Left ventricle myocardium inferior (tissue), 1 donor: ENCODE measurements at regions not wholly inside any gene's neighbourhood (a gene's known extent, or its start where the extent isn't known, plus 50 kb on each side); places are given as distances from the start of the nearest gene placed in this dataset.

Source experiments
- DNase-seq: peaks from one replicate; pipeline ENCODE4 v3.0.0-alpha.2; 2020
- H3K27ac ChIP-seq: fragments of 200-600 bp; replicated peaks from 2 replicates; pipeline ENCODE4 v1.8.0; 2021
- H3K27me3 ChIP-seq: fragments of 200-600 bp; 2 replicates; pipeline ENCODE4 v1.8.0; 2021; ENCODE audit warnings: low read depth
- H3K36me3 ChIP-seq: fragments of 200-600 bp; 2 replicates; pipeline ENCODE4 v1.8.0; 2021
- H3K4me1 ChIP-seq: fragments of 200-600 bp; 2 replicates; pipeline ENCODE4 v1.8.0; 2021
- H3K4me3 ChIP-seq: fragments of 200-600 bp; 2 replicates; pipeline ENCODE4 v1.8.0; 2021; ENCODE audit warnings: mild to moderate bottlenecking, moderate library complexity
- H3K9me3 ChIP-seq: fragments of 200-600 bp; replicated peaks from 2 replicates; pipeline ENCODE4 v1.8.0; 2021
- CTCF ChIP-seq: fragments of 200-600 bp; IDR thresholded peaks from 2 replicates; pipeline ENCODE4 v1.8.0; 2021; ENCODE audit warnings: antibody characterized with exemption, mild to moderate bottlenecking, borderline replicate concordance
- intact Hi-C: fragments of 100-400 bp; cut with micrococcal nuclease; formaldehyde crosslinking; loops from one replicate; pipeline ENCODE4 v1.11.0; 2022
- donor health status: DM: no; HTN: yes; CAD: no; lungs with severe emphysema.

GRCh38 chr4:125679989-125680388 lies 365.2 kb downstream of the FAT4 start:
- Histone ChIP-seq H3K4me3 (no peak overlapping the region), H3K4me1 (no peaks in the 10 kb centered on the region), H3K27ac (no peak overlapping the region), H3K27me3 (no peaks in the 10 kb centered on the region), H3K9me3 (no peaks in the 10 kb centered on the region), H3K36me3 (no peaks in the 10 kb centered on the region)
- intact Hi-C loops, result no loop called here
- no peak for DNase-seq
- TF ChIP-seq CTCF, result no peak

- H3K4me1 ChIP-seq, result no peaks in the 10 kb centered on the region
- no peak for DNase-seq
- no peaks in the 10 kb centered on the region for H3K9me3 ChIP-seq
- TF ChIP-seq CTCF, result no peak
- H3K27ac ChIP-seq, result no peak overlapping the region
- H3K27me3 ChIP-seq, result no peaks in the 10 kb centered on the region
- H3K4me3 ChIP-seq, result no peak overlapping the region
- intact Hi-C loops, result no loop called here
- H3K36me3 ChIP-seq, result no peaks in the 10 kb centered on the region
These were observed 366.5 kb downstream of the FAT4 start for GRCh38 chr4:125681240-125681639.

GRCh38 chr4:125682730-125683129 lies 368.0 kb downstream of the FAT4 start:
- H3K27ac ChIP-seq, result no peak overlapping the region
- TF ChIP-seq CTCF, result no peak

GRCh38 chr4:125688841-125689240 lies 374.1 kb downstream of the FAT4 start:
- no peak overlapping the region for H3K27ac ChIP-seq
- H3K27me3 ChIP-seq, result no peaks in the 10 kb centered on the region
- no peak for DNase-seq
- TF ChIP-seq CTCF, result no peak
- H3K9me3 ChIP-seq, result no peaks in the 10 kb centered on the region
- intact Hi-C loops, result no loop called here
- H3K4me1 ChIP-seq, result no peaks in the 10 kb centered on the region
- H3K36me3 ChIP-seq, result no peaks in the 10 kb centered on the region
- no peak overlapping the region for H3K4me3 ChIP-seq

More at GRCh38 chr4:125682730-125683129, 368.0 kb downstream of the FAT4 start:
- Histone ChIP-seq H3K4me3 (no peak overlapping the region), H3K4me1 (no peaks in the 10 kb centered on the region), H3K9me3 (no peaks in the 10 kb centered on the region), H3K36me3 (no peaks in the 10 kb centered on the region), H3K27me3 (no peaks in the 10 kb centered on the region)
- intact Hi-C loops, result no loop called here
- no peak for DNase-seq

- intact Hi-C loops, result no loop called here
- Histone ChIP-seq H3K27me3 (no peaks in the 10 kb centered on the region), H3K4me3 (no peak overlapping the region), H3K36me3 (no peaks in the 10 kb centered on the region), H3K9me3 (no peaks in the 10 kb centered on the region), H3K4me1 (no peaks in the 10 kb centered on the region), H3K27ac (no peak overlapping the region)
- DNase-seq, result no peak
- no peak for TF ChIP-seq CTCF
These were observed 375.1 kb downstream of the FAT4 start for GRCh38 chr4:125689805-125690204.

- no peaks in the 10 kb centered on the region for H3K27me3 ChIP-seq
- H3K27ac ChIP-seq, result no peak overlapping the region
- H3K4me1 ChIP-seq, result no peaks in the 10 kb centered on the region
- intact Hi-C loops, result no loop called here
- H3K36me3 ChIP-seq, result no peaks in the 10 kb centered on the region
- H3K9me3 ChIP-seq, result peaks cover 10% of the 10 kb centered on the region
- DNase-seq, result no peak
- no peak for TF ChIP-seq CTCF
- H3K4me3 ChIP-seq, result no peak overlapping the region
These were observed 378.5 kb downstream of the FAT4 start for GRCh38 chr4:125693228-125693627.
